ENCODE measurements at regions not wholly inside any gene's neighbourhood (a gene's known extent, or its start where the extent isn't known, plus 50 kb on each side); places are given as distances from the start of the nearest gene placed in this dataset.
A peak's percentile ranks its signal among the peaks of the same experiment; 100 is the strongest.

GRCh38 chr11:2076441-2076840, 62.7 kb downstream of the IGF2 start (continued):
- TF ChIP-seq, protein P1, sequence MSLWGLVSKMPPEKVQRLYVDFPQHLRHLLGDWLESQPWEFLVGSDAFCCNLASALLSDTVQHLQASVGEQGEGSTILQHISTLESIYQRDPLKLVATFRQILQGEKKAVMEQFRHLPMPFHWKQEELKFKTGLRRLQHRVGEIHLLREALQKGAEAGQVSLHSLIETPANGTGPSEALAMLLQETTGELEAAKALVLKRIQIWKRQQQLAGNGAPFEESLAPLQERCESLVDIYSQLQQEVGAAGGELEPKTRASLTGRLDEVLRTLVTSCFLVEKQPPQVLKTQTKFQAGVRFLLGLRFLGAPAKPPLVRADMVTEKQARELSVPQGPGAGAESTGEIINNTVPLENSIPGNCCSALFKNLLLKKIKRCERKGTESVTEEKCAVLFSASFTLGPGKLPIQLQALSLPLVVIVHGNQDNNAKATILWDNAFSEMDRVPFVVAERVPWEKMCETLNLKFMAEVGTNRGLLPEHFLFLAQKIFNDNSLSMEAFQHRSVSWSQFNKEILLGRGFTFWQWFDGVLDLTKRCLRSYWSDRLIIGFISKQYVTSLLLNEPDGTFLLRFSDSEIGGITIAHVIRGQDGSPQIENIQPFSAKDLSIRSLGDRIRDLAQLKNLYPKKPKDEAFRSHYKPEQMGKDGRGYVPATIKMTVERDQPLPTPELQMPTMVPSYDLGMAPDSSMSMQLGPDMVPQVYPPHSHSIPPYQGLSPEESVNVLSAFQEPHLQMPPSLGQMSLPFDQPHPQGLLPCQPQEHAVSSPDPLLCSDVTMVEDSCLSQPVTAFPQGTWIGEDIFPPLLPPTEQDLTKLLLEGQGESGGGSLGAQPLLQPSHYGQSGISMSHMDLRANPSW (CRISPR knock-in tag; conservative IDR thresholded peaks at IDR 0.05; ENCODE audit: low read depth), result no peak
- TF ChIP-seq TCF7 (CRISPR knock-in tag; IDR thresholded peaks at IDR 0.05; ENCODE audit: low read depth), result no peak
- TF ChIP-seq, protein P2, sequence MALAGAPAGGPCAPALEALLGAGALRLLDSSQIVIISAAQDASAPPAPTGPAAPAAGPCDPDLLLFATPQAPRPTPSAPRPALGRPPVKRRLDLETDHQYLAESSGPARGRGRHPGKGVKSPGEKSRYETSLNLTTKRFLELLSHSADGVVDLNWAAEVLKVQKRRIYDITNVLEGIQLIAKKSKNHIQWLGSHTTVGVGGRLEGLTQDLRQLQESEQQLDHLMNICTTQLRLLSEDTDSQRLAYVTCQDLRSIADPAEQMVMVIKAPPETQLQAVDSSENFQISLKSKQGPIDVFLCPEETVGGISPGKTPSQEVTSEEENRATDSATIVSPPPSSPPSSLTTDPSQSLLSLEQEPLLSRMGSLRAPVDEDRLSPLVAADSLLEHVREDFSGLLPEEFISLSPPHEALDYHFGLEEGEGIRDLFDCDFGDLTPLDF (CRISPR knock-in tag; IDR thresholded peaks at IDR 0.05), result no peak

DNA sequence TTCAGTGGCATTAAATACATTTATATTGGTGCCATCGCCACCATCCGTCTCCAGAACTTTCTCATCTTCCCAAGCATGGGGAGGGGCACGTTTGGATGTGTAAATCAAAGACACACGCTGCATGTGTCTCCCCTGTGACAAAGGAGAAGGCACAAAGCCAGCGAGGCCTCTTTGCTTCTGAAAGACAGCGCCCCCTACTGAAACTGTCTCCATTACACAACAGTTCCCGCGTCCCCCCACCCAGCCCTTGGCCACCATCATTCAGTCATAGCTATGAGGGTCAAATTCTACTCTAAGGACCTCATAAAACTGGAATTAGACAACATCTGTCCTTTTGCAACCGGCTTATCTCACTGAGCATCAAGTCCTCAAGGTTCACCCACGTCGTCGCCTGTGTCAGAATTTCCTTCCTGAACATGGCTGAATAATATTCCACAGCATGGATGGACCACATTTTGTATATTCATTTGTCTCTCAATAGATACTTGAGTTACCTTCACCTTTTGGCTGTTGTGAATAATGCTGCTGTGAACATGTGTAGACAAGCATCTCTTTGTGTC, 64.8 kb downstream of the IGF2 start:
- Mint-ChIP-seq H3K4me3 (no peak overlapping the region), H3K4me1 (no peaks in the 10 kb centered on the region), H3K36me3 (no peaks in the 10 kb centered on the region), H3K27me3 (ENCODE audit: low read depth) (peaks cover 20% of the 10 kb centered on the region), H3K9me3 (0 out of 2 replicates have a peak, but pooled peaks cover 2% of the 10 kb centered on the region), H3K27ac (no peak overlapping the region)
- CTCF ChIA-PET, result interaction anchor here (0.6 to 2.8 kb wide), 29 partner anchors 15 to 1620 kb away, joined by 3 to 21 read pairs (median 5); no protein-coding TSS in a partner anchor
- POLR2A ChIA-PET, result no interaction called here
- peak; percentile 84 for ATAC-seq
- peak; percentile 60 for DNase-seq (ENCODE audit: low spot score)
- TF ChIP-seq, protein P3, sequence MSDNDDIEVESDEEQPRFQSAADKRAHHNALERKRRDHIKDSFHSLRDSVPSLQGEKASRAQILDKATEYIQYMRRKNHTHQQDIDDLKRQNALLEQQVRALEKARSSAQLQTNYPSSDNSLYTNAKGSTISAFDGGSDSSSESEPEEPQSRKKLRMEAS (CRISPR knock-in tag; IDR thresholded peaks at IDR 0.05), result peak; percentile 16; the same call in 1 of the 2 replicates
- TF ChIP-seq CTCF (IDR thresholded peaks at IDR 0.05) (peak; percentile 78), NFE2L1 (CRISPR knock-in tag; IDR thresholded peaks at IDR 0.05) (no peak)

DNA sequence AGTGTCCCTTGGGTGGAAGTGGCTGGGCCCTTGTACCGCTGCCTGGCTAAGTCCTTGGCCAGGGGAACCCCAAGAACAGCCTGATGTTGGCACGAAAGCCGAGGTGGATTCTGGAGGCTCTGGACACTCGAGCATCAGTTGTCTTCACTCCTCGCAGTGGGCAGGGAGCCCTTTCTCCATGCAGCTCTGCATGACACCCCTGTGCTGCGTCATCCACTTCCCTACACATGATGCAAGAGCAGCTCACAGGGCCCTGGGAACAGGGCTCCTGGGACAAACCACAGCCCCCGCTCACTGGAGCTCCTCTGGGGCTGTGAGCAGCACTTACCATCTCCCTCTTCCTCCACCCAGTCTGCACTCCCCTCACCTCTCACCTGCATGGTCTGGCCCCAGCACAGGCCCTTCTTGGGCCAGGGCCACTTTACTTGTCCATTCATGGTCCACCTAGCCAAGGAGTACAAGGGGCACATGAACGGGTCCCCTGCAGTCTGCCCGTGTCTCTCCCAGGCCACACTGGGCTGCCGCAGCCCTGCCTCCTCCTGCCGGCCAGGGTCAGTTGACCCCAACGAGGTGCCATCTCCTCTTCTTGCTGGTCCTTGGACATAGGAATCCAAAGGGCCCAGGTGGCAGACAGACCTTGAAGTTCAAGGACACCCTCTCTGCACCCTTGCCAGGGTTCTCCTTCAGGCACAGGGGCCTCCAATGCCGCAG, 66.5 kb downstream of the IGF2 start:
- CTCF ChIA-PET, result interaction anchor here (1.1 kb wide), 1 partner anchor 33 kb away, joined by 3 read pairs; no protein-coding TSS in a partner anchor
- DNase-seq (ENCODE audit: low spot score) (no peak), ATAC-seq (no peak)

More for the DNA sequence above, 66.5 kb downstream of the IGF2 start:
- H3K4me1 Mint-ChIP-seq, result no peaks in the 10 kb centered on the region
- H3K4me3 Mint-ChIP-seq, result no peak overlapping the region
- H3K36me3 Mint-ChIP-seq, result no peaks in the 10 kb centered on the region
- 0 out of 2 replicates have a peak, but pooled peaks cover 2% of the 10 kb centered on the region for H3K9me3 Mint-ChIP-seq
- peaks cover 20% of the 10 kb centered on the region for H3K27me3 Mint-ChIP-seq (ENCODE audit: low read depth)
- POLR2A ChIA-PET, result no interaction called here
- TF ChIP-seq PRDM15 (CRISPR knock-in tag; IDR thresholded peaks at IDR 0.05) (no peak), GABPB1 (CRISPR knock-in tag; IDR thresholded peaks at IDR 0.05) (peak; percentile 75)
- TF ChIP-seq, protein P4, sequence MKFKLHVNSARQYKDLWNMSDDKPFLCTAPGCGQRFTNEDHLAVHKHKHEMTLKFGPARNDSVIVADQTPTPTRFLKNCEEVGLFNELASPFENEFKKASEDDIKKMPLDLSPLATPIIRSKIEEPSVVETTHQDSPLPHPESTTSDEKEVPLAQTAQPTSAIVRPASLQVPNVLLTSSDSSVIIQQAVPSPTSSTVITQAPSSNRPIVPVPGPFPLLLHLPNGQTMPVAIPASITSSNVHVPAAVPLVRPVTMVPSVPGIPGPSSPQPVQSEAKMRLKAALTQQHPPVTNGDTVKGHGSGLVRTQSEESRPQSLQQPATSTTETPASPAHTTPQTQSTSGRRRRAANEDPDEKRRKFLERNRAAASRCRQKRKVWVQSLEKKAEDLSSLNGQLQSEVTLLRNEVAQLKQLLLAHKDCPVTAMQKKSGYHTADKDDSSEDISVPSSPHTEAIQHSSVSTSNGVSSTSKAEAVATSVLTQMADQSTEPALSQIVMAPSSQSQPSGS (CRISPR knock-in tag; IDR thresholded peaks at IDR 0.05; ENCODE audit: borderline replicate concordance, low read depth), result no peak
- H3K27ac Mint-ChIP-seq, result no peak overlapping the region
